ENCODE measurements at regions not wholly inside any gene's neighbourhood (a gene's known extent, or its start where the extent isn't known, plus 50 kb on each side); places are given as distances from the start of the nearest gene placed in this dataset.

DNA sequence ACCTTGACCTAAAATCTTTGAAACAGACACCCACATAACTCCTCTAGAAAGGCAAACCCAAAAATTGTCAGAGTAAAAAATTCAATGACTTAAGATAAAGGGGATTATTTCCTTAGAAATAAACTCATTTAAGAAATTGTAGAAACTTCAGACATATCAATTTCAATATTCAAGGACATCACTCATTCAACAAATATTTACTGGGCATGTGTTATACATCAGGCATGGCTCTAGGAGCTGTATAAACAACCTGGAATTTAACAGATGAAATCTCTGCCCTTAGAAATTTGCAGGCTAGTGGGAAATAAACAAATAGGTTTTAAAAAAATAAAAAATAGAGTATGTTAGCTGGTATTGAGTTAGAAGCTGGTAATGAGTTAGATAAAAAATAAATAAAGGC lies 84.0 kb upstream of the LSM14A start:
- TF ChIP-seq, protein P1, sequence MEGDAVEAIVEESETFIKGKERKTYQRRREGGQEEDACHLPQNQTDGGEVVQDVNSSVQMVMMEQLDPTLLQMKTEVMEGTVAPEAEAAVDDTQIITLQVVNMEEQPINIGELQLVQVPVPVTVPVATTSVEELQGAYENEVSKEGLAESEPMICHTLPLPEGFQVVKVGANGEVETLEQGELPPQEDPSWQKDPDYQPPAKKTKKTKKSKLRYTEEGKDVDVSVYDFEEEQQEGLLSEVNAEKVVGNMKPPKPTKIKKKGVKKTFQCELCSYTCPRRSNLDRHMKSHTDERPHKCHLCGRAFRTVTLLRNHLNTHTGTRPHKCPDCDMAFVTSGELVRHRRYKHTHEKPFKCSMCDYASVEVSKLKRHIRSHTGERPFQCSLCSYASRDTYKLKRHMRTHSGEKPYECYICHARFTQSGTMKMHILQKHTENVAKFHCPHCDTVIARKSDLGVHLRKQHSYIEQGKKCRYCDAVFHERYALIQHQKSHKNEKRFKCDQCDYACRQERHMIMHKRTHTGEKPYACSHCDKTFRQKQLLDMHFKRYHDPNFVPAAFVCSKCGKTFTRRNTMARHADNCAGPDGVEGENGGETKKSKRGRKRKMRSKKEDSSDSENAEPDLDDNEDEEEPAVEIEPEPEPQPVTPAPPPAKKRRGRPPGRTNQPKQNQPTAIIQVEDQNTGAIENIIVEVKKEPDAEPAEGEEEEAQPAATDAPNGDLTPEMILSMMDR (IDR thresholded peaks at IDR 0.05; ENCODE audit: insufficient read depth, low read depth, low read length), result no peak
- TF ChIP-seq EZH2 (IDR thresholded peaks at IDR 0.05; ENCODE audit: insufficient read depth, low read length), result no peak

Measured in astrocyte (in vitro differentiated cells and primary cell).